Calu3 (cell line): ENCODE measurements at regions not wholly inside any gene's neighbourhood (a gene's known extent, or its start where the extent isn't known, plus 50 kb on each side); places are given as distances from the start of the nearest gene placed in this dataset.

Experiments used
- BruUV-seq: library from RNA; stranded (reverse); fragments of 400-500 nt; replicated peaks from 2 replicates; lab custom pipeline; 2021; lab: Mats Ljungman, UMichigan
- CTCF ChIA-PET: fragments of 300-600 bp; sonication (Branson Sonifier 250); formaldehyde crosslinking; loops from one replicate; lab custom pipeline; 2022; ENCODE audit warnings: antibody characterized with exemption; lab: Charles Lee
- DNase-seq: peaks from one replicate; pipeline ENCODE4 v3.0.0; 2022
- H3K27ac Mint-ChIP-seq: one replicate; pipeline ENCODE4 v1.8.0; 2022; ENCODE audit warnings: mixed read lengths; ENCODE audit not compliant: unreplicated experiment
- H3K27me3 Mint-ChIP-seq: one replicate; pipeline ENCODE4 v1.8.0; 2022; ENCODE audit warnings: mixed read lengths; ENCODE audit not compliant: unreplicated experiment
- H3K36me3 Mint-ChIP-seq: one replicate; pipeline ENCODE4 v1.8.0; 2022; ENCODE audit warnings: mild to moderate bottlenecking, moderate library complexity, mixed read lengths; ENCODE audit not compliant: insufficient read depth, unreplicated experiment
- H3K4me1 Mint-ChIP-seq: one replicate; pipeline ENCODE4 v1.8.0; 2022; ENCODE audit warnings: mild to moderate bottlenecking, low read depth, mixed read lengths; ENCODE audit not compliant: unreplicated experiment
- H3K4me3 Mint-ChIP-seq: one replicate; pipeline ENCODE4 v1.8.0; 2022; ENCODE audit warnings: mild to moderate bottlenecking, low read depth, moderate library complexity, mixed read lengths; ENCODE audit not compliant: unreplicated experiment
- H3K9me3 Mint-ChIP-seq: one replicate; pipeline ENCODE4 v1.8.0; 2022; ENCODE audit warnings: low read depth, mixed read lengths; ENCODE audit not compliant: unreplicated experiment
- CTCF ChIP-seq: fragments of 200-600 bp; IDR thresholded peaks from one replicate; pipeline ENCODE4 v1.8.0; 2022; ENCODE audit warnings: antibody characterized with exemption; ENCODE audit not compliant: unreplicated experiment
- intact Hi-C: fragments of 100-400 bp; cut with micrococcal nuclease; formaldehyde crosslinking; loops from one replicate; pipeline ENCODE4 v1.10.0; 2022; ENCODE audit not compliant: unreplicated experiment

- Mint-ChIP-seq H3K27me3 (peaks cover 21% of the 10 kb centered on the region), H3K4me1 (no peaks in the 10 kb centered on the region), H3K9me3 (no peaks in the 10 kb centered on the region), H3K27ac (no peak overlapping the region), H3K4me3 (no peak overlapping the region), H3K36me3 (peaks cover 5% of the 10 kb centered on the region)
- no peak for DNase-seq
- BruUV-seq: no TSS peak
- intact Hi-C loops: no loop called here
- CTCF ChIA-PET: interaction anchor here (0.6 kb wide), 1 partner anchor 10 kb away, joined by 4 read pairs; no protein-coding TSS in a partner anchor
- TF ChIP-seq CTCF: no peak
Measured at GRCh38 chr2:10215393-10215935, 87.2 kb upstream of the HPCAL1 start.

GRCh38 chr2:10216677-10217488, 85.8 kb upstream of the HPCAL1 start:
- H3K4me1 Mint-ChIP-seq: no peaks in the 10 kb centered on the region
- TF ChIP-seq CTCF: no peak
- DNase-seq: no peak
- H3K9me3 Mint-ChIP-seq: no peaks in the 10 kb centered on the region
- H3K36me3 Mint-ChIP-seq: peaks cover 5% of the 10 kb centered on the region
- CTCF ChIA-PET: no interaction called here
- H3K4me3 Mint-ChIP-seq: no peak overlapping the region
- H3K27ac Mint-ChIP-seq: no peak overlapping the region
- peaks cover 35% of the 10 kb centered on the region for H3K27me3 Mint-ChIP-seq
- BruUV-seq: no TSS peak
- intact Hi-C loops: no loop called here

- no peaks in the 10 kb centered on the region for H3K4me1 Mint-ChIP-seq
- DNase-seq: no peak
- peaks cover 5% of the 10 kb centered on the region for H3K36me3 Mint-ChIP-seq
- intact Hi-C loops: no loop called here
- CTCF ChIA-PET: interaction anchor here (0.6 kb wide), 1 partner anchor 43 kb away, joined by 4 read pairs; no protein-coding TSS in a partner anchor
- TF ChIP-seq CTCF: no peak
- BruUV-seq: no TSS peak
- no peak overlapping the region for H3K27ac Mint-ChIP-seq
- peaks cover 43% of the 10 kb centered on the region for H3K27me3 Mint-ChIP-seq
- no peaks in the 10 kb centered on the region for H3K9me3 Mint-ChIP-seq
- H3K4me3 Mint-ChIP-seq: no peak overlapping the region
Measured at GRCh38 chr2:10217489-10218435, 84.9 kb upstream of the HPCAL1 start.
